Omental fat pad (tissue), 3 donors: ENCODE measurements at regions not wholly inside any gene's neighbourhood (a gene's known extent, or its start where the extent isn't known, plus 50 kb on each side); places are given as distances from the start of the nearest gene placed in this dataset.

Source experiments
- ATAC-seq: fragments of 150-250 bp; one replicate; pipeline ENCODE4 v1.9.1; 2016; ENCODE audit warnings: mild to moderate bottlenecking, moderate library complexity; ENCODE audit not compliant: low FRiP score
- DNase-seq: peaks from one replicate; pipeline ENCODE4 v3.0.0-alpha.2; 2019; ENCODE audit warnings: low spot score
- TF ChIP-seq, protein P1 (sequence below), 3 donors: fragments of 450-650 bp; IDR thresholded peaks; one replicate each; pipeline ENCODE4 v1.5.1; 2016 to 2017; ENCODE audit warnings: antibody characterized with exemption in 3 of 3, mild to moderate bottlenecking in 3 of 3, moderate library complexity in 2 of 3

DNA sequence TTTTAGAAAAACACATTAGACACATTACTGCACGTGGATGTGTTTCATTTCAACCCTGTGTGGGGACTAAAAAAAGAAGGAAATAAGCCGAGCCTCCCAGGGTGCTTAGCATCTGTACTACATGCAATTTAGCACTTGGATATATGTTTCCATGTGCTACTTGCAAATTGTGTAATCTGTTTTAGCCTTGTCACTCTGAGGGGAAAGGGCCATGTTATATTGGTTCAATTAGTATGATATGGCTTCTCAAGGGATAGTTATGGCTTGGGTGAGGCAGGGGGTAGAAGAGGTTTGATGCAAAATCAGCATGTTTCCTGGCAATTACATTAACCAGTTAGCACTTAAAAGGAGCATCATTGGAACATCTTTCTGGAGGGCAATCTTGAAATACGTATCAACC lies 353.5 kb upstream of the GOT2 start:
- no peak for ATAC-seq
- TF ChIP-seq, protein P1, sequence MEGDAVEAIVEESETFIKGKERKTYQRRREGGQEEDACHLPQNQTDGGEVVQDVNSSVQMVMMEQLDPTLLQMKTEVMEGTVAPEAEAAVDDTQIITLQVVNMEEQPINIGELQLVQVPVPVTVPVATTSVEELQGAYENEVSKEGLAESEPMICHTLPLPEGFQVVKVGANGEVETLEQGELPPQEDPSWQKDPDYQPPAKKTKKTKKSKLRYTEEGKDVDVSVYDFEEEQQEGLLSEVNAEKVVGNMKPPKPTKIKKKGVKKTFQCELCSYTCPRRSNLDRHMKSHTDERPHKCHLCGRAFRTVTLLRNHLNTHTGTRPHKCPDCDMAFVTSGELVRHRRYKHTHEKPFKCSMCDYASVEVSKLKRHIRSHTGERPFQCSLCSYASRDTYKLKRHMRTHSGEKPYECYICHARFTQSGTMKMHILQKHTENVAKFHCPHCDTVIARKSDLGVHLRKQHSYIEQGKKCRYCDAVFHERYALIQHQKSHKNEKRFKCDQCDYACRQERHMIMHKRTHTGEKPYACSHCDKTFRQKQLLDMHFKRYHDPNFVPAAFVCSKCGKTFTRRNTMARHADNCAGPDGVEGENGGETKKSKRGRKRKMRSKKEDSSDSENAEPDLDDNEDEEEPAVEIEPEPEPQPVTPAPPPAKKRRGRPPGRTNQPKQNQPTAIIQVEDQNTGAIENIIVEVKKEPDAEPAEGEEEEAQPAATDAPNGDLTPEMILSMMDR (IDR thresholded peaks at IDR 0.05), result no peak
- DNase-seq, result no peak

DNA sequence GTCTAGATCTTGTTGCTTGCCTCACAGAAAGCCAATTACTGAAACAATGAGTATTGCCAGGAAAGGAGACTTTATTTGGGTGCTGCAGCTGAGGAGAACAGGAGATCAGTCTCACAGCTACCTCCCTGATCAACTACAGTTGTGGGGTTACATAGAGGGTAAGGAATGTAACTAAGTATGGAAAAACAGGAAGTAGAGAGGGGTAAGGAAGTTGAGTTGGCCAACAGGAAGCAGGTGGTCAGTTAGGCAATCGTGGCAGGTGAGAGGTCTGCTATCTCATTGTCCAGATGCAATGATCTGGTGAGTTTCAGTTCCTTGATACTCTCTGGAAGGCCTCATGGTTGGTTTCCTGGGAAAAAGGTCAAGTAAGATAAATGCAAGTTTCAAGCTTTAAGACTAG lies 333.1 kb upstream of the GOT2 start:
- no peak for DNase-seq
- no peak for ATAC-seq
- TF ChIP-seq, protein P1 (IDR thresholded peaks at IDR 0.05), result no peak

DNA sequence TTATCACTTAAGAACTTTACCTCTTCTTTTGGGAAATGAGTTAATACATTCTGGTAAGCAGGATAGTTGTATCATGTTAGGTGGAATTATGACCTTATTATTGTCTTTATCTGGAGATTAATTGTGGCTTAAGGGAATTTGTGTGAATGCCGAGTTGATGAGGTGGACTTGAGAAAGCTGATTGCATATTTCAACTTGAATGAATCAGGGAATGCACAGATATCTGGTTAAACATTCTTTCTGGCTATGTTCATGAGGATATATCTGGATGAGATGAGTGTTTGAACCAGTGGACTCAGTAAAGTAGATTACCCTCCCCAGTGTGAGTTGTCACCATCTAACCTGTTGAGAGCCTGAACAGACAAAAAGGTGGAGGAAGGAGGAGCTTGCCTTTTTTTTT lies 326.1 kb upstream of the GOT2 start:
- ATAC-seq (no peak), DNase-seq (no peak)

DNA sequence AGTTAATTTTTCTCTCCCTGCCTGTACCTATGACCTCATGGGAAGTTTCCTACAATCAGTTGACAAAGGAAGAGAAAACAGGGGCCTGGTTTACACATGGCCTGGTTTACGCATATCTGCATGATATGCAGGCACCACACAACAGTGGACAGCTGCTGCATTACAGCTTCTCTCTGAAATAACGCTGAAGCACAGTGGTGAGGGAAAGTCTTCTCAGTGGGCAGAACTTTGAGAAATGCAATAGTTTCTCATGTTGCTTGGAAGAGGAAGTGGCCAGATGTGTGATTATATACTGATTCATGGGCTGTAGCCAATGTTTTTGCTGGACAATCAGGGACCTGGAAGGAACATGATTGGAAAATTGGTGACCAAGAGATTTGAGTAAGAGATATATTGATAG lies 324.1 kb upstream of the GOT2 start:
- ATAC-seq (no peak), DNase-seq (no peak)
- TF ChIP-seq, protein P1 (IDR thresholded peaks at IDR 0.05), result no peak

More for the DNA sequence above, 326.1 kb upstream of the GOT2 start:
- TF ChIP-seq, protein P1 (IDR thresholded peaks at IDR 0.05), result no peak

DNA sequence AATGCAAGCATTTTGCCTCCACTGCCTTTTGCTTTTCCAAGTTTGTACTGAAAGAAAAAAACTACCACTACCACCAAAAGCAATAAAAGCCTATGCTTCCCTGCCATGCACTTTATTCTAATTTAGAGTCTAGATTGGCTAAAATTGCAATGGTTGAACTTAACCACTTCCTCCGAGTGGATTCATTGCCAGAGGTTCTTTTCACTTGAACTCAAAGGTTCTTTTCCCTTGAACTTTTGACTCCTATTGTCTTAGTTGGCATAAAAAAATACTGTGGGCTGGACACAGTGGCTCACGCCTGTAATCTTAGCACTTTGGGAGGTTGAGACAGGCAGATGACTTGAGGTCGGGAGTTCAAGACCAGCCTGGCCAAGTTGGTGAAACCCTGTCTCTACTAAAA lies 319.8 kb upstream of the GOT2 start:
- ATAC-seq (no peak), DNase-seq (no peak)
- TF ChIP-seq, protein P1 (IDR thresholded peaks at IDR 0.05), result no peak

DNA sequence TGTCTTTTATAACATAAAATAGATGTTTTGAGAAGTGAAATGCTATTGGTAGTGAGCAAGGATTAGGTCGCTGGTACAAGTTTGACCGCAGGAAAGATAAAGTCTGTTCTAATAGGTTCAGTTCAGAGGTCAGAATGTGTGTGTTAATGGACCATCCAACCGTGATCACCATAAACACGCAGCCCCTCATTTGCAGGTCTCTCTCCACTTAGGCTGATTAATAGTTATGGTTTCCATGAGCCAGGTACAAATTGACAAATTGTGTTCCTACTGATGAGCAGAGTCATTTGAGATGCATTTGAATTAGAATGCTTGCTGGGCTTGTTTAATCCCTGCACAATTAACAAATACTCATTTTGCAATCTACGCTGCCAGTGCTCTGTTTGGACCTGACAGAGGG lies 318.1 kb upstream of the GOT2 start:
- DNase-seq (no peak), ATAC-seq (no peak)
- TF ChIP-seq, protein P1 (IDR thresholded peaks at IDR 0.05), result no peak

DNA sequence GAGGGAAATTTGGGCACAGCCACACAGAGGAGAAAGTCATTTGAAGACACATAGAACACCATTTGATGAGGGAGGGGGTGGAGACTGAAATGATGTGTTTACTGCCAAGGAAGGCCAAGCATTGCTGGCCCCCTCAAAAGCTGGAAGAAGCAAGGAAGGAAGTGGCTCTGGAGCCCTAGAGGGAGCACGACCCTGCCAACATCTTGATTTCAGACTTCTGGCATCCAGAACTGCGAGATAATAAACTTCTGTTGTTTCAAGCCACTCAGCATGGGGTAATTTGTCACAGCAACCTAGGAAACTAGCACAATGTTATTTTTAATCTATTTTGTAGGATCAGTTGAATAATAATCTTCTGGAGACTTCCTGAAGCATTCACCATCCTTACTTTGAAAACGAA lies 314.8 kb upstream of the GOT2 start:
- no peak for DNase-seq
- no peak for ATAC-seq
- TF ChIP-seq, protein P1 (IDR thresholded peaks at IDR 0.05), result no peak
